Uterus (tissue), 3 donors: ENCODE measurements at regions not wholly inside any gene's neighbourhood (a gene's known extent, or its start where the extent isn't known, plus 50 kb on each side); places are given as distances from the start of the nearest gene placed in this dataset.

Experiments used
- DNase-seq, 2 donors: peaks; one replicate each; pipeline ENCODE4 v3.0.0-alpha.2; 2019 to 2020
- H3K27ac ChIP-seq, 2 donors: fragments of 200-600 bp; sonication (generic); 1 replicate in 1 of 2; 2 replicates in 1 of 2; pipeline ENCODE4 v1.5.1; 2016 to 2018
- H3K27me3 ChIP-seq, 2 donors: fragments of 200-600 bp; sonication (generic); one replicate each; pipeline ENCODE4 v1.5.1; 2018 to 2019; ENCODE audit warnings: control low read depth in 1 of 2
- H3K36me3 ChIP-seq, 2 donors: fragments of 200-600 bp; sonication (generic); one replicate each; pipeline ENCODE4 v1.5.1; 2019; ENCODE audit warnings: control low read depth in 1 of 2
- H3K4me1 ChIP-seq, 2 donors: fragments of 200-600 bp; sonication (generic); one replicate each; pipeline ENCODE4 v1.5.1; 2018 to 2019; ENCODE audit warnings: control low read depth in 1 of 2
- H3K4me3 ChIP-seq, 2 donors: fragments of 200-600 bp; sonication (generic); 1 replicate in 1 of 2; 2 replicates in 1 of 2; pipeline ENCODE4 v1.5.1; 2018 to 2019; ENCODE audit warnings: mild to moderate bottlenecking in 1 of 2
- H3K9me3 ChIP-seq, 2 donors: fragments of 200-600 bp; sonication (generic); one replicate each; pipeline ENCODE4 v1.5.1; 2019; ENCODE audit warnings: control low read depth in 1 of 2
- CTCF ChIP-seq, 4 experiments: fragments of 200-600 bp in 2 of 4; fragments of 450-650 bp in 2 of 4; sonication (generic) in 2 of 4; IDR thresholded peaks; one replicate each; pipeline ENCODE4 v1.5.1; 2016 to 2019; ENCODE audit warnings: antibody characterized with exemption in 4 of 4, mild to moderate bottlenecking in 2 of 4, moderate library complexity in 1 of 4
- POLR2A ChIP-seq, 2 donors: fragments of 450-650 bp; IDR thresholded peaks; one replicate each; pipeline ENCODE4 v1.6.1; 2016; ENCODE audit warnings: antibody characterized with exemption in 2 of 2, mild to moderate bottlenecking in 1 of 2, moderate library complexity in 1 of 2
- intact Hi-C: fragments of 100-400 bp; cut with DNase I; formaldehyde crosslinking; loops from one replicate; pipeline ENCODE4 v1.15.1; 2023; ENCODE audit warnings: low total_unique reads
- donor health status: DM: yes; HTN: yes; CAD: no.

- Histone ChIP-seq H3K27ac (no peak overlapping the region), H3K36me3 (no peaks in the 10 kb centered on the region), H3K4me1 (no peaks in the 10 kb centered on the region), H3K27me3 (no peaks in the 10 kb centered on the region), H3K4me3 (no peak overlapping the region), H3K9me3 (no peaks in the 10 kb centered on the region)
- no peak for DNase-seq
- intact Hi-C loops = loop anchor here (10.0 kb wide), 1 partner anchor 61 kb away; no protein-coding TSS in a partner anchor
- TF ChIP-seq CTCF (IDR thresholded peaks at IDR 0.05) (no peak), POLR2A (IDR thresholded peaks at IDR 0.05) (no peak)
These were observed 65.5 kb downstream of the VCX2 start for GRCh38 chrX:8105531-8105930.

- no peaks in the 10 kb centered on the region for H3K9me3 ChIP-seq
- intact Hi-C loops = loop anchor here (10.0 kb wide), 1 partner anchor 59 kb away; no protein-coding TSS in a partner anchor
- no peak overlapping the region for H3K27ac ChIP-seq
- DNase-seq = no peak
- H3K4me1 ChIP-seq = no peaks in the 10 kb centered on the region
- H3K36me3 ChIP-seq = no peaks in the 10 kb centered on the region
- H3K4me3 ChIP-seq = no peak overlapping the region
- H3K27me3 ChIP-seq = no peaks in the 10 kb centered on the region
- TF ChIP-seq CTCF (IDR thresholded peaks at IDR 0.05) = no peak
- TF ChIP-seq POLR2A (IDR thresholded peaks at IDR 0.05) = no peak
These were observed 67.4 kb downstream of the VCX2 start for GRCh38 chrX:8103655-8104054.

- no peaks in the 10 kb centered on the region for H3K4me1 ChIP-seq
- H3K27ac ChIP-seq = no peak overlapping the region
- TF ChIP-seq CTCF (IDR thresholded peaks at IDR 0.05) = no peak
- no peak for TF ChIP-seq POLR2A (IDR thresholded peaks at IDR 0.05)
- no peaks in the 10 kb centered on the region for H3K36me3 ChIP-seq
- no peak for DNase-seq
- H3K9me3 ChIP-seq = no peaks in the 10 kb centered on the region
- intact Hi-C loops = no loop called here
- H3K4me3 ChIP-seq = no peak overlapping the region
- no peaks in the 10 kb centered on the region for H3K27me3 ChIP-seq
These were observed 79.6 kb downstream of the VCX2 start for GRCh38 chrX:8091510-8091909.

GRCh38 chrX:8090906-8091305, 80.2 kb downstream of the VCX2 start:
- no peak for DNase-seq
- no peaks in the 10 kb centered on the region for H3K27me3 ChIP-seq
- no peaks in the 10 kb centered on the region for H3K36me3 ChIP-seq
- no peaks in the 10 kb centered on the region for H3K9me3 ChIP-seq
- intact Hi-C loops = no loop called here
- H3K4me3 ChIP-seq = no peak overlapping the region
- H3K27ac ChIP-seq = no peak overlapping the region
- TF ChIP-seq POLR2A (IDR thresholded peaks at IDR 0.05) = no peak
- no peak for TF ChIP-seq CTCF (IDR thresholded peaks at IDR 0.05)
- H3K4me1 ChIP-seq = no peaks in the 10 kb centered on the region

GRCh38 chrX:8090482-8090881, 80.6 kb downstream of the VCX2 start:
- Histone ChIP-seq H3K27ac (no peak overlapping the region), H3K4me3 (no peak overlapping the region), H3K9me3 (no peaks in the 10 kb centered on the region), H3K36me3 (no peaks in the 10 kb centered on the region), H3K27me3 (no peaks in the 10 kb centered on the region), H3K4me1 (no peaks in the 10 kb centered on the region)
- DNase-seq = no peak
- intact Hi-C loops = no loop called here
- TF ChIP-seq POLR2A (IDR thresholded peaks at IDR 0.05) = no peak
- TF ChIP-seq CTCF (IDR thresholded peaks at IDR 0.05) = no peak
